WTC11 (cell line): ENCODE measurements at regions not wholly inside any gene's neighbourhood (a gene's known extent, or its start where the extent isn't known, plus 50 kb on each side); places are given as distances from the start of the nearest gene placed in this dataset.

ENCODE experiments used
- ATAC-seq: fragments of 200-7000 bp; cut with Tn5 transposase; 2 replicates; pipeline ENCODE4 v1.10.0; 2021; ENCODE audit warnings: mild to moderate bottlenecking, moderate library complexity
- CTCF ChIA-PET: fragments of 300-600 bp; sonication (Branson Sonifier 250); formaldehyde crosslinking; loops from one replicate; lab custom pipeline; 2021; ENCODE audit warnings: antibody characterized with exemption; lab: Charles Lee
- POLR2A ChIA-PET: fragments of 350-600 bp; sonication (Branson Sonifier 250); formaldehyde crosslinking; loops from one replicate; lab custom pipeline; 2021; ENCODE audit warnings: antibody characterized with exemption; lab: Charles Lee
- DNase-seq: peaks from one replicate; pipeline ENCODE4 v3.0.0; 2021; ENCODE audit warnings: low spot score
- H3K27ac Mint-ChIP-seq: 2 replicates; pipeline ENCODE4 v1.8.0; 2021; ENCODE audit warnings: mixed read lengths
- H3K27me3 Mint-ChIP-seq: 2 replicates; pipeline ENCODE4 v1.8.0; 2021; ENCODE audit warnings: low read depth, mild to moderate bottlenecking, moderate library complexity, mixed read lengths
- H3K36me3 Mint-ChIP-seq: 2 replicates; pipeline ENCODE4 v1.8.0; 2021; ENCODE audit warnings: mixed read lengths
- H3K4me1 Mint-ChIP-seq: 2 replicates; pipeline ENCODE4 v1.8.0; 2022; ENCODE audit warnings: mixed read lengths
- H3K4me3 Mint-ChIP-seq: 2 replicates; pipeline ENCODE4 v1.8.0; 2021; ENCODE audit warnings: mild to moderate bottlenecking, moderate library complexity, mixed read lengths
- H3K9me3 Mint-ChIP-seq: 2 replicates; pipeline ENCODE4 v1.8.0; 2021; ENCODE audit warnings: mixed read lengths
- FOXK1 ChIP-seq: sonication (generic); formaldehyde crosslinking; IDR thresholded peaks from 2 replicates; pipeline ENCODE4 v1.8.0; 2022; ENCODE audit warnings: mild to moderate bottlenecking, moderate library complexity, missing genetic modification reagents
- GRHL2 ChIP-seq: fragments of 250-450 bp; sonication (Bioruptor Pico); IDR thresholded peaks from 2 replicates; pipeline ENCODE4 v1.8.0; 2022; ENCODE audit warnings: mild to moderate bottlenecking, moderate library complexity; ENCODE audit not compliant: insufficient replicate concordance, severe bottlenecking
- HMGA2 ChIP-seq: fragments of 250-450 bp; sonication (Bioruptor Pico); IDR thresholded peaks from 2 replicates; pipeline ENCODE4 v1.4.0; 2021; ENCODE audit warnings: mild to moderate bottlenecking, moderate library complexity
- JAZF1 ChIP-seq: fragments of 250-450 bp; sonication (Bioruptor Pico); IDR thresholded peaks from 2 replicates; pipeline ENCODE4 v1.9.0; 2021; ENCODE audit warnings: moderate library complexity, mild to moderate bottlenecking, inconsistent platforms
- KAT7 ChIP-seq: sonication (generic); formaldehyde crosslinking; IDR thresholded peaks from 2 replicates; pipeline ENCODE4 v1.8.1; 2023; ENCODE audit warnings: missing genetic modification reagents, mild to moderate bottlenecking, borderline replicate concordance
- MYBL2 ChIP-seq: sonication (generic); formaldehyde crosslinking; IDR thresholded peaks from 2 replicates; pipeline ENCODE4 v1.8.1; 2023; ENCODE audit warnings: mild to moderate bottlenecking, moderate library complexity, missing genetic modification reagents
- PRRX2 ChIP-seq: fragments of 250-450 bp; sonication (Bioruptor Pico); IDR thresholded peaks from 2 replicates; pipeline ENCODE4 v1.8.0; 2021; ENCODE audit warnings: mild to moderate bottlenecking
- SOX15 ChIP-seq: fragments of 250-450 bp; sonication (Bioruptor Pico); IDR thresholded peaks from 2 replicates; pipeline ENCODE4 v1.9.0; 2021; ENCODE audit warnings: mild to moderate bottlenecking
- TCF7 ChIP-seq: sonication (generic); formaldehyde crosslinking; IDR thresholded peaks from 2 replicates; pipeline ENCODE4 v1.8.0; 2022; ENCODE audit warnings: mild to moderate bottlenecking, low read depth, missing genetic modification reagents, moderate library complexity
- ZNF121 ChIP-seq: sonication (generic); formaldehyde crosslinking; IDR thresholded peaks from 2 replicates; pipeline ENCODE4 v1.8.0; 2023; ENCODE audit warnings: missing genetic modification reagents
- ZNF396 ChIP-seq: fragments of 250-450 bp; sonication (Bioruptor Pico); IDR thresholded peaks from 2 replicates; pipeline ENCODE4 v1.8.0; 2021; ENCODE audit warnings: mild to moderate bottlenecking, moderate library complexity, borderline replicate concordance
- ZNF671 ChIP-seq: fragments of 250-450 bp; sonication (Bioruptor Pico); IDR thresholded peaks from 2 replicates; pipeline ENCODE4 v1.8.0; 2021; ENCODE audit warnings: mild to moderate bottlenecking
- TF ChIP-seq, protein P1 (sequence below): sonication (generic); formaldehyde crosslinking; IDR thresholded peaks from 2 replicates; pipeline ENCODE4 v1.8.0; 2022; ENCODE audit warnings: mild to moderate bottlenecking, missing genetic modification reagents
- TF ChIP-seq, protein P2 (sequence below): sonication (generic); formaldehyde crosslinking; IDR thresholded peaks from 2 replicates; pipeline ENCODE4 v1.8.0; 2022; ENCODE audit warnings: missing genetic modification reagents
- TF ChIP-seq, protein P3 (sequence below): sonication (generic); formaldehyde crosslinking; conservative IDR thresholded peaks from 2 replicates; pipeline ENCODE4 v1.8.1; 2023; ENCODE audit warnings: mild to moderate bottlenecking, low read depth, missing genetic modification reagents, moderate library complexity
- TF ChIP-seq, protein P4 (sequence below): sonication (generic); formaldehyde crosslinking; IDR thresholded peaks from 2 replicates; pipeline ENCODE4 v1.8.1; 2023; ENCODE audit warnings: mild to moderate bottlenecking, moderate library complexity, missing genetic modification reagents
- TF ChIP-seq, protein P5 (sequence below): sonication (generic); formaldehyde crosslinking; IDR thresholded peaks from 2 replicates; pipeline ENCODE4 v1.8.1; 2023; ENCODE audit warnings: mild to moderate bottlenecking, missing genetic modification reagents
- TF ChIP-seq, protein P6 (sequence below): fragments of 250-450 bp; sonication (Bioruptor Pico); IDR thresholded peaks from 2 replicates; pipeline ENCODE4 v1.8.0; 2021; ENCODE audit warnings: mild to moderate bottlenecking
- TF ChIP-seq, protein P7 (sequence below): sonication (generic); formaldehyde crosslinking; IDR thresholded peaks from 2 replicates; pipeline ENCODE4 v1.8.0; 2022; ENCODE audit warnings: mild to moderate bottlenecking, missing genetic modification reagents

DNA sequence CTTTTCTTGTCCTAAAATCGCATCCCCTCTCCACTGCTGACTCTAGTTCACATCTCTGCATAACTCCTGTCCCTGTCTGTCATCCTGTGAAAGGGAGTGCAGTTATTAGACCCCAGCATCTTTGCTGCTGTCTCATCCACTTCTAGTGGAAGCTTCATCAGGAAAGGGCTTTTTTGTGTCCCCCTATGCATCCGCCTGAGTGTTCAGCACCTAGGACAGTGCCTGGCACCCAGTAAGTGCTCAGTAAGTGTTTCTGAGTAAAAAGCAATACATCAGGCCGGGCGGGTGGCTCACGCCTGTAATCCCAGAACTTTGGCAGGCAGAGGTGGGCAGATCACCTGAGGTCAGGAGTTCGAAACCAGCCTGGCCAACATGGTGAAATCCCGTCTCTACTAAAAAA lies 211.8 kb upstream of the FOXK1 start (continued):
- TF ChIP-seq, protein P1, sequence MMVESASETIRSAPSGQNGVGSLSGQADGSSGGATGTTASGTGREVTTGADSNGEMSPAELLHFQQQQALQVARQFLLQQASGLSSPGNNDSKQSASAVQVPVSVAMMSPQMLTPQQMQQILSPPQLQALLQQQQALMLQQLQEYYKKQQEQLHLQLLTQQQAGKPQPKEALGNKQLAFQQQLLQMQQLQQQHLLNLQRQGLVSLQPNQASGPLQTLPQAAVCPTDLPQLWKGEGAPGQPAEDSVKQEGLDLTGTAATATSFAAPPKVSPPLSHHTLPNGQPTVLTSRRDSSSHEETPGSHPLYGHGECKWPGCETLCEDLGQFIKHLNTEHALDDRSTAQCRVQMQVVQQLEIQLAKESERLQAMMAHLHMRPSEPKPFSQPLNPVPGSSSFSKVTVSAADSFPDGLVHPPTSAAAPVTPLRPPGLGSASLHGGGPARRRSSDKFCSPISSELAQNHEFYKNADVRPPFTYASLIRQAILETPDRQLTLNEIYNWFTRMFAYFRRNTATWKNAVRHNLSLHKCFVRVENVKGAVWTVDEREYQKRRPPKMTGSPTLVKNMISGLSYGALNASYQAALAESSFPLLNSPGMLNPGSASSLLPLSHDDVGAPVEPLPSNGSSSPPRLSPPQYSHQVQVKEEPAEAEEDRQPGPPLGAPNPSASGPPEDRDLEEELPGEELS (CRISPR knock-in tag) = peak; percentile 63; the same call in 1 of the 2 replicates
- 0 out of 2 replicates have a peak, but pooled peaks have one; percentile 18 for TF ChIP-seq FOXK1 (CRISPR knock-in tag)

DNA sequence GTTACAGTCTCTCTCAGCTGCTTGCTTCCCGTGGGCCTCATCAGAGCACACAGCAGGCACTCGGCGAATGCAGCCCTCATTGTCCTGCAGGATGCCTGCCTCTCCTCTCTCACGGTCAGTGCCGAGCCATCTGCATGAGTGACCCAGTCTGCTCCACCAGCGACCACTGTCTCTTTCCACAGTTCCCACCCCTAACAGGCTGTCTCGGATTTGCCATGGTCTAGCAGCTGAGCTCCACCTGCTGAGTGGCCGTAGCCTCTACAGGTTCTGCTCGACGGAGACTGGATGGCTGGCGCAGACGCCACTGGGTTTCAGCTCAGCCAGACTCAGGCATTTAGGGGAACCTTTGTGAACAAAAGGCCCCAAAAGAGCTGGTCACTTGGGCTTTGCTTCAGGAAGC lies 209.4 kb upstream of the FOXK1 start:
- CTCF ChIA-PET = interaction anchor here (1.1 to 2.5 kb wide), 2 partner anchors 111 to 246 kb away, joined by 4 to 15 read pairs; no protein-coding TSS in a partner anchor
- Mint-ChIP-seq H3K36me3 (peaks cover 2% of the 10 kb centered on the region; the same call in 1 of the 2 replicates), H3K27ac (no peak overlapping the region), H3K4me1 (peaks cover 21% of the 10 kb centered on the region), H3K27me3 (no peaks in the 10 kb centered on the region), H3K9me3 (peaks cover 9% of the 10 kb centered on the region), H3K4me3 (no peak overlapping the region)
- no peak for TF ChIP-seq FOXK1 (CRISPR knock-in tag)
- TF ChIP-seq, protein P2, sequence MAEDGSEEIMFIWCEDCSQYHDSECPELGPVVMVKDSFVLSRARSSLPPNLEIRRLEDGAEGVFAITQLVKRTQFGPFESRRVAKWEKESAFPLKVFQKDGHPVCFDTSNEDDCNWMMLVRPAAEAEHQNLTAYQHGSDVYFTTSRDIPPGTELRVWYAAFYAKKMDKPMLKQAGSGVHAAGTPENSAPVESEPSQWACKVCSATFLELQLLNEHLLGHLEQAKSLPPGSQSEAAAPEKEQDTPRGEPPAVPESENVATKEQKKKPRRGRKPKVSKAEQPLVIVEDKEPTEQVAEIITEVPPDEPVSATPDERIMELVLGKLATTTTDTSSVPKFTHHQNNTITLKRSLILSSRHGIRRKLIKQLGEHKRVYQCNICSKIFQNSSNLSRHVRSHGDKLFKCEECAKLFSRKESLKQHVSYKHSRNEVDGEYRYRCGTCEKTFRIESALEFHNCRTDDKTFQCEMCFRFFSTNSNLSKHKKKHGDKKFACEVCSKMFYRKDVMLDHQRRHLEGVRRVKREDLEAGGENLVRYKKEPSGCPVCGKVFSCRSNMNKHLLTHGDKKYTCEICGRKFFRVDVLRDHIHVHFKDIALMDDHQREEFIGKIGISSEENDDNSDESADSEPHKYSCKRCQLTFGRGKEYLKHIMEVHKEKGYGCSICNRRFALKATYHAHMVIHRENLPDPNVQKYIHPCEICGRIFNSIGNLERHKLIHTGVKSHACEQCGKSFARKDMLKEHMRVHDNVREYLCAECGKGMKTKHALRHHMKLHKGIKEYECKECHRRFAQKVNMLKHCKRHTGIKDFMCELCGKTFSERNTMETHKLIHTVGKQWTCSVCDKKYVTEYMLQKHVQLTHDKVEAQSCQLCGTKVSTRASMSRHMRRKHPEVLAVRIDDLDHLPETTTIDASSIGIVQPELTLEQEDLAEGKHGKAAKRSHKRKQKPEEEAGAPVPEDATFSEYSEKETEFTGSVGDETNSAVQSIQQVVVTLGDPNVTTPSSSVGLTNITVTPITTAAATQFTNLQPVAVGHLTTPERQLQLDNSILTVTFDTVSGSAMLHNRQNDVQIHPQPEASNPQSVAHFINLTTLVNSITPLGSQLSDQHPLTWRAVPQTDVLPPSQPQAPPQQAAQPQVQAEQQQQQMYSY (CRISPR knock-in tag) = no peak
- TF ChIP-seq GRHL2 (CRISPR knock-in tag) = no peak
- TF ChIP-seq, protein P1 (CRISPR knock-in tag) = no peak
- no peak for TF ChIP-seq TCF7
- no peak for TF ChIP-seq ZNF396
- TF ChIP-seq JAZF1 (CRISPR knock-in tag) = no peak
- TF ChIP-seq PRRX2 (CRISPR knock-in tag) = no peak
- TF ChIP-seq SOX15 (CRISPR knock-in tag) = no peak
- no peak for TF ChIP-seq MYBL2
- TF ChIP-seq, protein P3, sequence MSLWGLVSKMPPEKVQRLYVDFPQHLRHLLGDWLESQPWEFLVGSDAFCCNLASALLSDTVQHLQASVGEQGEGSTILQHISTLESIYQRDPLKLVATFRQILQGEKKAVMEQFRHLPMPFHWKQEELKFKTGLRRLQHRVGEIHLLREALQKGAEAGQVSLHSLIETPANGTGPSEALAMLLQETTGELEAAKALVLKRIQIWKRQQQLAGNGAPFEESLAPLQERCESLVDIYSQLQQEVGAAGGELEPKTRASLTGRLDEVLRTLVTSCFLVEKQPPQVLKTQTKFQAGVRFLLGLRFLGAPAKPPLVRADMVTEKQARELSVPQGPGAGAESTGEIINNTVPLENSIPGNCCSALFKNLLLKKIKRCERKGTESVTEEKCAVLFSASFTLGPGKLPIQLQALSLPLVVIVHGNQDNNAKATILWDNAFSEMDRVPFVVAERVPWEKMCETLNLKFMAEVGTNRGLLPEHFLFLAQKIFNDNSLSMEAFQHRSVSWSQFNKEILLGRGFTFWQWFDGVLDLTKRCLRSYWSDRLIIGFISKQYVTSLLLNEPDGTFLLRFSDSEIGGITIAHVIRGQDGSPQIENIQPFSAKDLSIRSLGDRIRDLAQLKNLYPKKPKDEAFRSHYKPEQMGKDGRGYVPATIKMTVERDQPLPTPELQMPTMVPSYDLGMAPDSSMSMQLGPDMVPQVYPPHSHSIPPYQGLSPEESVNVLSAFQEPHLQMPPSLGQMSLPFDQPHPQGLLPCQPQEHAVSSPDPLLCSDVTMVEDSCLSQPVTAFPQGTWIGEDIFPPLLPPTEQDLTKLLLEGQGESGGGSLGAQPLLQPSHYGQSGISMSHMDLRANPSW (CRISPR knock-in tag) = no peak
- TF ChIP-seq, protein P4, sequence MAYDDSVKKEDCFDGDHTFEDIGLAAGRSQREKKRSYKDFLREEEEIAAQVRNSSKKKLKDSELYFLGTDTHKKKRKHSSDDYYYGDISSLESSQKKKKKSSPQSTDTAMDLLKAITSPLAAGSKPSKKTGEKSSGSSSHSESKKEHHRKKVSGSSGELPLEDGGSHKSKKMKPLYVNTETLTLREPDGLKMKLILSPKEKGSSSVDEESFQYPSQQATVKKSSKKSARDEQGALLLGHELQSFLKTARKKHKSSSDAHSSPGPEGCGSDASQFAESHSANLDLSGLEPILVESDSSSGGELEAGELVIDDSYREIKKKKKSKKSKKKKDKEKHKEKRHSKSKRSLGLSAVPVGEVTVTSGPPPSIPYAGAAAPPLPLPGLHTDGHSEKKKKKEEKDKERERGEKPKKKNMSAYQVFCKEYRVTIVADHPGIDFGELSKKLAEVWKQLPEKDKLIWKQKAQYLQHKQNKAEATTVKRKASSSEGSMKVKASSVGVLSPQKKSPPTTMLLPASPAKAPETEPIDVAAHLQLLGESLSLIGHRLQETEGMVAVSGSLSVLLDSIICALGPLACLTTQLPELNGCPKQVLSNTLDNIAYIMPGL = no peak
- TF ChIP-seq HMGA2 (CRISPR knock-in tag) = no peak
- no peak for TF ChIP-seq ZNF121 (CRISPR knock-in tag)
- TF ChIP-seq, protein P5, sequence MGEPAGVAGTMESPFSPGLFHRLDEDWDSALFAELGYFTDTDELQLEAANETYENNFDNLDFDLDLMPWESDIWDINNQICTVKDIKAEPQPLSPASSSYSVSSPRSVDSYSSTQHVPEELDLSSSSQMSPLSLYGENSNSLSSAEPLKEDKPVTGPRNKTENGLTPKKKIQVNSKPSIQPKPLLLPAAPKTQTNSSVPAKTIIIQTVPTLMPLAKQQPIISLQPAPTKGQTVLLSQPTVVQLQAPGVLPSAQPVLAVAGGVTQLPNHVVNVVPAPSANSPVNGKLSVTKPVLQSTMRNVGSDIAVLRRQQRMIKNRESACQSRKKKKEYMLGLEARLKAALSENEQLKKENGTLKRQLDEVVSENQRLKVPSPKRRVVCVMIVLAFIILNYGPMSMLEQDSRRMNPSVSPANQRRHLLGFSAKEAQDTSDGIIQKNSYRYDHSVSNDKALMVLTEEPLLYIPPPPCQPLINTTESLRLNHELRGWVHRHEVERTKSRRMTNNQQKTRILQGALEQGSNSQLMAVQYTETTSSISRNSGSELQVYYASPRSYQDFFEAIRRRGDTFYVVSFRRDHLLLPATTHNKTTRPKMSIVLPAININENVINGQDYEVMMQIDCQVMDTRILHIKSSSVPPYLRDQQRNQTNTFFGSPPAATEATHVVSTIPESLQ (CRISPR knock-in tag) = no peak
- no peak for TF ChIP-seq ZNF671 (CRISPR knock-in tag)
- TF ChIP-seq, protein P6, sequence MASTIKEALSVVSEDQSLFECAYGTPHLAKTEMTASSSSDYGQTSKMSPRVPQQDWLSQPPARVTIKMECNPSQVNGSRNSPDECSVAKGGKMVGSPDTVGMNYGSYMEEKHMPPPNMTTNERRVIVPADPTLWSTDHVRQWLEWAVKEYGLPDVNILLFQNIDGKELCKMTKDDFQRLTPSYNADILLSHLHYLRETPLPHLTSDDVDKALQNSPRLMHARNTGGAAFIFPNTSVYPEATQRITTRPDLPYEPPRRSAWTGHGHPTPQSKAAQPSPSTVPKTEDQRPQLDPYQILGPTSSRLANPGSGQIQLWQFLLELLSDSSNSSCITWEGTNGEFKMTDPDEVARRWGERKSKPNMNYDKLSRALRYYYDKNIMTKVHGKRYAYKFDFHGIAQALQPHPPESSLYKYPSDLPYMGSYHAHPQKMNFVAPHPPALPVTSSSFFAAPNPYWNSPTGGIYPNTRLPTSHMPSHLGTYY (CRISPR knock-in tag) = no peak
- TF ChIP-seq KAT7 (CRISPR knock-in tag) = no peak
- TF ChIP-seq, protein P7, sequence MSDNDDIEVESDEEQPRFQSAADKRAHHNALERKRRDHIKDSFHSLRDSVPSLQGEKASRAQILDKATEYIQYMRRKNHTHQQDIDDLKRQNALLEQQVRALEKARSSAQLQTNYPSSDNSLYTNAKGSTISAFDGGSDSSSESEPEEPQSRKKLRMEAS (CRISPR knock-in tag) = no peak
- ATAC-seq (peak; percentile 64), DNase-seq (peak; percentile 48)
- POLR2A ChIA-PET = interaction anchor here (0.6 kb wide), 1 partner anchor 14 kb away, joined by 3 read pairs; no protein-coding TSS in a partner anchor
